SK-N-SH treated with all-trans-retinoic acid at 6 μM for 48 hours (cell line): ENCODE measurements at regions not wholly inside any gene's neighbourhood (a gene's known extent, or its start where the extent isn't known, plus 50 kb on each side); places are given as distances from the start of the nearest gene placed in this dataset.

Experiments used
- ATAC-seq: fragments of 200-7000 bp; cut with Tn5 transposase; 3 replicates; pipeline ENCODE4 v1.9.1; 2020; ENCODE audit warnings: mild to moderate bottlenecking, moderate library complexity
- ARNTL ChIP-seq: fragments of 450-650 bp; formaldehyde crosslinking; IDR thresholded peaks from 2 replicates; pipeline ENCODE4 v1.5.0; 2020; ENCODE audit warnings: low read depth, mild to moderate bottlenecking, moderate library complexity, borderline replicate concordance
- CSDC2 ChIP-seq: fragments of 250-450 bp; sonication (Bioruptor Pico); IDR thresholded peaks from 2 replicates; pipeline ENCODE4 v1.5.0; 2020; ENCODE audit warnings: mild to moderate bottlenecking, moderate library complexity
- ESRRG ChIP-seq: fragments of 250-450 bp; sonication (Bioruptor Pico); IDR thresholded peaks from 2 replicates; pipeline ENCODE4 v1.6.1; 2021; ENCODE audit warnings: mild to moderate bottlenecking
- GLIS3 ChIP-seq: fragments of 250-450 bp; sonication (Bioruptor Pico); IDR thresholded peaks from 2 replicates; pipeline ENCODE4 v1.5.0; 2020; ENCODE audit warnings: mild to moderate bottlenecking, moderate library complexity
- ISL1 ChIP-seq: fragments of 250-450 bp; sonication (Bioruptor Pico); IDR thresholded peaks from 2 replicates; pipeline ENCODE4 v2.1.2; 2022; ENCODE audit warnings: mild to moderate bottlenecking, moderate library complexity
- OSR1 ChIP-seq: fragments of 250-450 bp; sonication (Bioruptor Pico); IDR thresholded peaks from 2 replicates; pipeline ENCODE4 v1.8.0; 2022; ENCODE audit warnings: moderate library complexity, mild to moderate bottlenecking, inconsistent platforms
- PPARA ChIP-seq: fragments of 250-450 bp; sonication (Bioruptor Pico); IDR thresholded peaks from 2 replicates; pipeline ENCODE4 v1.5.0; 2020; ENCODE audit warnings: mild to moderate bottlenecking, borderline replicate concordance
- RARB ChIP-seq: fragments of 250-450 bp; sonication (Bioruptor Pico); IDR thresholded peaks from 2 replicates; pipeline ENCODE4 v1.8.0; 2021; ENCODE audit warnings: mild to moderate bottlenecking, moderate library complexity
- SNAI2 ChIP-seq: fragments of 250-450 bp; sonication (Bioruptor Pico); IDR thresholded peaks from 2 replicates; pipeline ENCODE4 v1.5.0; 2020; ENCODE audit warnings: mild to moderate bottlenecking, moderate library complexity
- TCF4 ChIP-seq: fragments of 250-450 bp; sonication (Bioruptor Pico); IDR thresholded peaks from 2 replicates; pipeline ENCODE4 v1.8.0; 2021; ENCODE audit warnings: mild to moderate bottlenecking, moderate library complexity, borderline replicate concordance
- TOX ChIP-seq: fragments of 250-450 bp; sonication (Bioruptor Pico); IDR thresholded peaks from 2 replicates; pipeline ENCODE4 v1.8.0; 2021; ENCODE audit warnings: mild to moderate bottlenecking, moderate library complexity, borderline replicate concordance
- ZC3H10 ChIP-seq: fragments of 250-450 bp; sonication (Bioruptor Pico); IDR thresholded peaks from 2 replicates; pipeline ENCODE4 v1.5.1; 2021; ENCODE audit warnings: mild to moderate bottlenecking, moderate library complexity
- ZFP3 ChIP-seq: fragments of 250-450 bp; sonication (Bioruptor Pico); IDR thresholded peaks from 2 replicates; pipeline ENCODE4 v1.5.0; 2020; ENCODE audit warnings: mild to moderate bottlenecking, moderate library complexity
- ZFP30 ChIP-seq: fragments of 450-650 bp; formaldehyde crosslinking; IDR thresholded peaks from 2 replicates; pipeline ENCODE4 v1.5.0; 2022; ENCODE audit warnings: mild to moderate bottlenecking, moderate library complexity
- ZNF565 ChIP-seq: fragments of 450-650 bp; formaldehyde crosslinking; conservative IDR thresholded peaks from 2 replicates; pipeline ENCODE4 v1.5.0; 2020; ENCODE audit warnings: low read depth, mild to moderate bottlenecking, moderate library complexity
- ZNF8 ChIP-seq: fragments of 450-650 bp; formaldehyde crosslinking; IDR thresholded peaks from 2 replicates; pipeline ENCODE4 v1.5.0; 2020; ENCODE audit warnings: mild to moderate bottlenecking, moderate library complexity
- TF ChIP-seq, protein P1 (sequence below): fragments of 250-450 bp; sonication (Bioruptor Pico); IDR thresholded peaks from 2 replicates; pipeline ENCODE4 v1.5.1; 2021; ENCODE audit warnings: mild to moderate bottlenecking, moderate library complexity
- TF ChIP-seq, protein P2 (sequence below): fragments of 250-450 bp; sonication (Bioruptor Pico); IDR thresholded peaks from 2 replicates; pipeline ENCODE4 v1.5.1; 2020; ENCODE audit warnings: low read depth, mild to moderate bottlenecking, moderate library complexity
- TF ChIP-seq, protein P3 (sequence below): fragments of 250-450 bp; sonication (Bioruptor Pico); IDR thresholded peaks from 2 replicates; pipeline ENCODE4 v1.8.0; 2020; ENCODE audit warnings: mild to moderate bottlenecking, moderate library complexity, borderline replicate concordance
- TF ChIP-seq, protein P4 (sequence below): fragments of 250-450 bp; sonication (Bioruptor Pico); IDR thresholded peaks from 2 replicates; pipeline ENCODE4 v1.5.0; 2020; ENCODE audit warnings: mild to moderate bottlenecking, moderate library complexity
- TF ChIP-seq, protein P5 (sequence below): fragments of 250-450 bp; sonication (Bioruptor Pico); IDR thresholded peaks from 2 replicates; pipeline ENCODE4 v1.8.0; 2021; ENCODE audit warnings: low read depth, mild to moderate bottlenecking, moderate library complexity, borderline replicate concordance

DNA sequence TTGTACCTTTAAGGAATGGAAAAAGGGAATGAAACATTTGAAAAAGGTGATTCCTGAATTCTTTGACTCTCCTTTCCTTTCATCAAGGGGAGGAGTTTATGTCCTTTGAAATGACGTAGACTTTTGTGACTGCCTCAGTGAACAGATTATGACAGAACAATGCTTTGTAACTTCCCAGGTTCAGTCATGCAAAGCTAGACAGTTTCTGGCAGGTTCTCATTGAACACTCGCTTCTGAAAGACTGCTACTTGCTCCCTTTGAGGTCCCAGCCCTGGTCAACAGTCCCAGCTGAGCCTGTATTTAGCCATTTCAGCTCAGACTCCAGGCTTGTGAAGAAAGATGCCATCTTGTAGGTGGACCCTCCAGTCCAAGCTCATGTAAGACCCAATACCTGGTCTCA lies 1178.9 kb downstream of the BCL11B start (continued):
- TF ChIP-seq, protein P1, sequence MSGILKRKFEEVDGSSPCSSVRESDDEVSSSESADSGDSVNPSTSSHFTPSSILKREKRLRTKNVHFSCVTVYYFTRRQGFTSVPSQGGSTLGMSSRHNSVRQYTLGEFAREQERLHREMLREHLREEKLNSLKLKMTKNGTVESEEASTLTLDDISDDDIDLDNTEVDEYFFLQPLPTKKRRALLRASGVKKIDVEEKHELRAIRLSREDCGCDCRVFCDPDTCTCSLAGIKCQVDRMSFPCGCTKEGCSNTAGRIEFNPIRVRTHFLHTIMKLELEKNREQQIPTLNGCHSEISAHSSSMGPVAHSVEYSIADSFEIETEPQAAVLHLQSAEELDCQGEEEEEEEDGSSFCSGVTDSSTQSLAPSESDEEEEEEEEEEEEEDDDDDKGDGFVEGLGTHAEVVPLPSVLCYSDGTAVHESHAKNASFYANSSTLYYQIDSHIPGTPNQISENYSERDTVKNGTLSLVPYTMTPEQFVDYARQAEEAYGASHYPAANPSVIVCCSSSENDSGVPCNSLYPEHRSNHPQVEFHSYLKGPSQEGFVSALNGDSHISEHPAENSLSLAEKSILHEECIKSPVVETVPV: no peak
- no peak for TF ChIP-seq ISL1

DNA sequence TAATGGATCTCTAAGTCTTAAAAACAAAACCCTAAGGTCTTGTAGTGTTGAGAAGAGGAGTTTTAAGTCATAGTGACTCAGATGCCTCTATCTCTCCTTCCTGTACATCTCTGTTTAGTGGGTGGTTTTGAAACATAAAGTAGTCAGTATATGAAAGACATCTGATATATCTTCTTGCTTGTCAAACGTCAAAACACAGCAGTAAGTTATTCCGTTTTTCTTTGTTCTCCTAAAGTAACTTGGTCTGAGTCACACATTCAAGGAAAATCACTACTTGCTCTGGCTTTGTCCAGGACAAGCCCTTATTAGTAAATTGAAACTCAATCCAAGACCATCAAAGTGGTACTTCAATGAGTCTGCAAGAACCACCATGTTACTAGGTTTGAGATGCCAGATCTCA lies 1172.5 kb downstream of the BCL11B start:
- TF ChIP-seq ZFP30 (CRISPR knock-in tag) (no peak), ZNF565 (no peak), ESRRG (CRISPR knock-in tag) (no peak), ARNTL (CRISPR knock-in tag) (no peak), PPARA (CRISPR knock-in tag) (no peak), TCF4 (no peak), ZNF8 (CRISPR knock-in tag) (no peak), RARB (CRISPR knock-in tag) (no peak)
- TF ChIP-seq, protein P2, sequence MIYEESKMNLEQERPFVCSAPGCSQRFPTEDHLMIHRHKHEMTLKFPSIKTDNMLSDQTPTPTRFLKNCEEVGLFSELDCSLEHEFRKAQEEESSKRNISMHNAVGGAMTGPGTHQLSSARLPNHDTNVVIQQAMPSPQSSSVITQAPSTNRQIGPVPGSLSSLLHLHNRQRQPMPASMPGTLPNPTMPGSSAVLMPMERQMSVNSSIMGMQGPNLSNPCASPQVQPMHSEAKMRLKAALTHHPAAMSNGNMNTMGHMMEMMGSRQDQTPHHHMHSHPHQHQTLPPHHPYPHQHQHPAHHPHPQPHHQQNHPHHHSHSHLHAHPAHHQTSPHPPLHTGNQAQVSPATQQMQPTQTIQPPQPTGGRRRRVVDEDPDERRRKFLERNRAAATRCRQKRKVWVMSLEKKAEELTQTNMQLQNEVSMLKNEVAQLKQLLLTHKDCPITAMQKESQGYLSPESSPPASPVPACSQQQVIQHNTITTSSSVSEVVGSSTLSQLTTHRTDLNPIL (CRISPR knock-in tag): no peak
- TF ChIP-seq, protein P3, sequence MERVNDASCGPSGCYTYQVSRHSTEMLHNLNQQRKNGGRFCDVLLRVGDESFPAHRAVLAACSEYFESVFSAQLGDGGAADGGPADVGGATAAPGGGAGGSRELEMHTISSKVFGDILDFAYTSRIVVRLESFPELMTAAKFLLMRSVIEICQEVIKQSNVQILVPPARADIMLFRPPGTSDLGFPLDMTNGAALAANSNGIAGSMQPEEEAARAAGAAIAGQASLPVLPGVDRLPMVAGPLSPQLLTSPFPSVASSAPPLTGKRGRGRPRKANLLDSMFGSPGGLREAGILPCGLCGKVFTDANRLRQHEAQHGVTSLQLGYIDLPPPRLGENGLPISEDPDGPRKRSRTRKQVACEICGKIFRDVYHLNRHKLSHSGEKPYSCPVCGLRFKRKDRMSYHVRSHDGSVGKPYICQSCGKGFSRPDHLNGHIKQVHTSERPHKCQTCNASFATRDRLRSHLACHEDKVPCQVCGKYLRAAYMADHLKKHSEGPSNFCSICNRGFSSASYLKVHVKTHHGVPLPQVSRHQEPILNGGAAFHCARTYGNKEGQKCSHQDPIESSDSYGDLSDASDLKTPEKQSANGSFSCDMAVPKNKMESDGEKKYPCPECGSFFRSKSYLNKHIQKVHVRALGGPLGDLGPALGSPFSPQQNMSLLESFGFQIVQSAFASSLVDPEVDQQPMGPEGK (CRISPR knock-in tag): no peak
- no peak for ATAC-seq

DNA sequence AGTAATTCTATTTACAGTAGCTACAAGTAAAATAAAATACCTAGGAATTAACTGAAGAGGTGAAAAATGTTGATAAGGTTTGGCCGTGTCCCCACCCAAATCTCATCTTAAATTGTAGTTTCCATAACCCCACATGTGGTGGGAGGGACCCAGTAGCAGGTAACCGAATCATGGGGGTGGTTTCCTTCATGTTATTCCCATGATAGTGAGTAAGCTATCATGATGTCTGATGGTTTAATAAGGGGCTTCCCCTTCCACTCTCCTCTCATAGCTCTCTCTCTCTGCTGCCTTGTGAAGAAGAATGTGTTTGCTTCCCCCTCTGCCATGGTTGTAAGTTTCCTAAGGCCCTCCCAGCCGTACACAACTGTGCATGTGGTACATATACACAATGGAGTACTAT lies 1170.7 kb downstream of the BCL11B start:
- TF ChIP-seq PPARA (CRISPR knock-in tag) (no peak), OSR1 (no peak), ISL1 (no peak), ZC3H10 (CRISPR knock-in tag) (no peak), CSDC2 (CRISPR knock-in tag) (no peak), TCF4 (no peak), TOX (CRISPR knock-in tag) (no peak), SNAI2 (no peak), ARNTL (CRISPR knock-in tag) (no peak), RARB (CRISPR knock-in tag) (no peak), GLIS3 (CRISPR knock-in tag) (no peak), ZFP3 (CRISPR knock-in tag) (no peak)
- TF ChIP-seq, protein P4, sequence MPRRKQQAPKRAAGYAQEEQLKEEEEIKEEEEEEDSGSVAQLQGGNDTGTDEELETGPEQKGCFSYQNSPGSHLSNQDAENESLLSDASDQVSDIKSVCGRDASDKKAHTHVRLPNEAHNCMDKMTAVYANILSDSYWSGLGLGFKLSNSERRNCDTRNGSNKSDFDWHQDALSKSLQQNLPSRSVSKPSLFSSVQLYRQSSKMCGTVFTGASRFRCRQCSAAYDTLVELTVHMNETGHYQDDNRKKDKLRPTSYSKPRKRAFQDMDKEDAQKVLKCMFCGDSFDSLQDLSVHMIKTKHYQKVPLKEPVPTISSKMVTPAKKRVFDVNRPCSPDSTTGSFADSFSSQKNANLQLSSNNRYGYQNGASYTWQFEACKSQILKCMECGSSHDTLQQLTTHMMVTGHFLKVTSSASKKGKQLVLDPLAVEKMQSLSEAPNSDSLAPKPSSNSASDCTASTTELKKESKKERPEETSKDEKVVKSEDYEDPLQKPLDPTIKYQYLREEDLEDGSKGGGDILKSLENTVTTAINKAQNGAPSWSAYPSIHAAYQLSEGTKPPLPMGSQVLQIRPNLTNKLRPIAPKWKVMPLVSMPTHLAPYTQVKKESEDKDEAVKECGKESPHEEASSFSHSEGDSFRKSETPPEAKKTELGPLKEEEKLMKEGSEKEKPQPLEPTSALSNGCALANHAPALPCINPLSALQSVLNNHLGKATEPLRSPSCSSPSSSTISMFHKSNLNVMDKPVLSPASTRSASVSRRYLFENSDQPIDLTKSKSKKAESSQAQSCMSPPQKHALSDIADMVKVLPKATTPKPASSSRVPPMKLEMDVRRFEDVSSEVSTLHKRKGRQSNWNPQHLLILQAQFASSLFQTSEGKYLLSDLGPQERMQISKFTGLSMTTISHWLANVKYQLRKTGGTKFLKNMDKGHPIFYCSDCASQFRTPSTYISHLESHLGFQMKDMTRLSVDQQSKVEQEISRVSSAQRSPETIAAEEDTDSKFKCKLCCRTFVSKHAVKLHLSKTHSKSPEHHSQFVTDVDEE (CRISPR knock-in tag): no peak
- TF ChIP-seq, protein P3 (CRISPR knock-in tag): no peak
- TF ChIP-seq, protein P1: no peak
- TF ChIP-seq, protein P5, sequence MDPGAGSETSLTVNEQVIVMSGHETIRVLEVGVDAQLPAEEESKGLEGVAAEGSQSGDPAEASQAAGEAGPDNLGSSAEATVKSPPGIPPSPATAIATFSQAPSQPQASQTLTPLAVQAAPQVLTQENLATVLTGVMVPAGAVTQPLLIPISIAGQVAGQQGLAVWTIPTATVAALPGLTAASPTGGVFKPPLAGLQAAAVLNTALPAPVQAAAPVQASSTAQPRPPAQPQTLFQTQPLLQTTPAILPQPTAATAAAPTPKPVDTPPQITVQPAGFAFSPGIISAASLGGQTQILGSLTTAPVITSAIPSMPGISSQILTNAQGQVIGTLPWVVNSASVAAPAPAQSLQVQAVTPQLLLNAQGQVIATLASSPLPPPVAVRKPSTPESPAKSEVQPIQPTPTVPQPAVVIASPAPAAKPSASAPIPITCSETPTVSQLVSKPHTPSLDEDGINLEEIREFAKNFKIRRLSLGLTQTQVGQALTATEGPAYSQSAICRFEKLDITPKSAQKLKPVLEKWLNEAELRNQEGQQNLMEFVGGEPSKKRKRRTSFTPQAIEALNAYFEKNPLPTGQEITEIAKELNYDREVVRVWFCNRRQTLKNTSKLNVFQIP: no peak
- TF ChIP-seq, all 23 proteins: peak for 0
- ATAC-seq: no peak
